Keratinocyte (primary cell): ENCODE measurements at regions not wholly inside any gene's neighbourhood (a gene's known extent, or its start where the extent isn't known, plus 50 kb on each side); places are given as distances from the start of the nearest gene placed in this dataset.

Experiments
- DNase-seq: peaks from one replicate; pipeline ENCODE4 v3.0.0-alpha.2; 2011; ENCODE audit warnings: low read depth, missing footprints, low spot score
- FAIRE-seq: peaks from 2 replicates; lab custom pipeline; 2011; peaks lifted over from hg19 to GRCh38; lab: Jason Lieb, UNC
- H2AFZ ChIP-seq: 2 replicates; pipeline ENCODE4 v1.6.0; 2012; ENCODE audit warnings: low read length, control low read depth, inconsistent platforms; ENCODE audit not compliant: control insufficient read depth
- H3K27ac ChIP-seq: 2 replicates; pipeline ENCODE4 v1.5.1; 2011; ENCODE audit warnings: low read length; ENCODE audit not compliant: control insufficient read depth, insufficient read depth
- H3K27me3 ChIP-seq: 3 replicates; pipeline ENCODE4 v1.6.0; 2011; ENCODE audit warnings: low read length; ENCODE audit not compliant: control insufficient read depth, insufficient read depth; ENCODE audit errors: extremely low read depth
- H3K36me3 ChIP-seq, 2 experiments: 2 replicates in 1 of 2; 3 replicates in 1 of 2; pipeline ENCODE4 v1.5.1; 2011; ENCODE audit warnings: low read length in 2 of 2, mild to moderate bottlenecking in 1 of 2; ENCODE audit not compliant: control insufficient read depth in 2 of 2, insufficient read depth in 2 of 2; ENCODE audit errors: extremely low read depth in 1 of 2
- H3K4me1 ChIP-seq: 3 replicates; pipeline ENCODE4 v1.5.1; 2011; ENCODE audit warnings: low read length; ENCODE audit not compliant: control insufficient read depth, insufficient read depth; ENCODE audit errors: extremely low read depth
- H3K4me2 ChIP-seq: 3 replicates; pipeline ENCODE4 v1.6.0; 2011; ENCODE audit warnings: low read depth, low read length; ENCODE audit not compliant: control insufficient read depth, insufficient read depth; ENCODE audit errors: extremely low read depth
- H3K4me3 ChIP-seq, 3 experiments: fragments of 200-600 bp in 1 of 3; sonication (generic) in 1 of 3; 2 replicates in 2 of 3; 3 replicates in 1 of 3; pipeline ENCODE4 v1.5.1; 2011 to 2016; ENCODE audit warnings: low read length in 3 of 3, mild to moderate bottlenecking in 3 of 3, control low read depth in 2 of 3, inconsistent platforms in 1 of 3, low read depth in 1 of 3, mixed read lengths in 1 of 3, mixed run types in 1 of 3, moderate library complexity in 1 of 3; ENCODE audit not compliant: control insufficient read depth in 2 of 3, insufficient read depth in 2 of 3; ENCODE audit errors: extremely low read depth in 1 of 3
- H3K79me2 ChIP-seq: 2 replicates; pipeline ENCODE4 v1.6.0; 2012; ENCODE audit warnings: low read length; ENCODE audit not compliant: control insufficient read depth, insufficient read depth
- H3K9ac ChIP-seq: 3 replicates; pipeline ENCODE4 v1.6.0; 2011; ENCODE audit warnings: low read length; ENCODE audit not compliant: control insufficient read depth, insufficient read depth; ENCODE audit errors: extremely low read depth
- H3K9me1 ChIP-seq: 3 replicates; pipeline ENCODE4 v1.6.0; 2011; ENCODE audit warnings: low read length; ENCODE audit not compliant: control insufficient read depth, insufficient read depth; ENCODE audit errors: extremely low read depth
- H3K9me3 ChIP-seq: 2 replicates; pipeline ENCODE4 v1.5.1; 2012; ENCODE audit warnings: low read depth, low read length; ENCODE audit not compliant: control insufficient read depth
- H4K20me1 ChIP-seq: 3 replicates; pipeline ENCODE4 v1.6.0; 2011; ENCODE audit warnings: low read length; ENCODE audit not compliant: control insufficient read depth, insufficient read depth; ENCODE audit errors: extremely low read depth
- EZH2 ChIP-seq: IDR thresholded peaks from one replicate; pipeline ENCODE4 v1.6.1; 2012; ENCODE audit warnings: inconsistent platforms, mild to moderate bottlenecking, low read length, moderate library complexity
- dilution Hi-C: fragments of 300-500 bp; cut with MboI; formaldehyde crosslinking; loops from one replicate; pipeline ENCODE4 v1.7.0; 2020; ENCODE audit warnings: low sequenced_read_pairs; ENCODE audit not compliant: extremely low pct_ligation_motif_present
- TF ChIP-seq, protein P1 (sequence below), 3 experiments: IDR thresholded peaks in 1 of 3; conservative IDR thresholded peaks in 1 of 3; optimal IDR thresholded peaks in 1 of 3; 2 replicates in 2 of 3; 3 replicates in 1 of 3; pipeline versions ENCODE3 to v1.5.1; 2011; ENCODE audit warnings: low read length in 3 of 3, mild to moderate bottlenecking in 3 of 3, moderate library complexity in 2 of 3, control low read depth in 1 of 3, inconsistent platforms in 1 of 3; ENCODE audit not compliant: insufficient read depth in 2 of 3; ENCODE audit errors: extremely low read depth in 1 of 3

DNA sequence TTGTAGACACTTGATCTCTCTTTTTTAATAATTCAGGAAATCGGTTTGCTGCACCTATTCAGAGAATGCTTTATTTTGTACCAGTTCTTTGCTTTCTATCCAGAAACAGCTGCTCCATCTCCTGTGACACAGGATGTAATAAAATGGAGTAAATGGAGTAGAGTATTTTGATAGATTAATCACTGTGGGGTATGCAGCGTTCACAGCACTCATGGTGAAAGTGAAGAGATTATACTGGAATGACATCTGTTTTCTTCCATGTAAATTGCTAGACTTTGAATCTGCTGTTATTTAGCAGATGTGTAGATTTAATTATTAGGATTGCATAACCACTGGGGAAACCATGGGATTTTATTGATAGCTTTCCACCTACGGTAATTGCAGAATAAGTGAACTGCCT lies 227.3 kb upstream of the ARHGAP42 start:
- H3K9me3 ChIP-seq: no peaks in the 10 kb centered on the region
- no peak overlapping the region for H3K9ac ChIP-seq
- no peak for TF ChIP-seq EZH2
- TF ChIP-seq, protein P1, sequence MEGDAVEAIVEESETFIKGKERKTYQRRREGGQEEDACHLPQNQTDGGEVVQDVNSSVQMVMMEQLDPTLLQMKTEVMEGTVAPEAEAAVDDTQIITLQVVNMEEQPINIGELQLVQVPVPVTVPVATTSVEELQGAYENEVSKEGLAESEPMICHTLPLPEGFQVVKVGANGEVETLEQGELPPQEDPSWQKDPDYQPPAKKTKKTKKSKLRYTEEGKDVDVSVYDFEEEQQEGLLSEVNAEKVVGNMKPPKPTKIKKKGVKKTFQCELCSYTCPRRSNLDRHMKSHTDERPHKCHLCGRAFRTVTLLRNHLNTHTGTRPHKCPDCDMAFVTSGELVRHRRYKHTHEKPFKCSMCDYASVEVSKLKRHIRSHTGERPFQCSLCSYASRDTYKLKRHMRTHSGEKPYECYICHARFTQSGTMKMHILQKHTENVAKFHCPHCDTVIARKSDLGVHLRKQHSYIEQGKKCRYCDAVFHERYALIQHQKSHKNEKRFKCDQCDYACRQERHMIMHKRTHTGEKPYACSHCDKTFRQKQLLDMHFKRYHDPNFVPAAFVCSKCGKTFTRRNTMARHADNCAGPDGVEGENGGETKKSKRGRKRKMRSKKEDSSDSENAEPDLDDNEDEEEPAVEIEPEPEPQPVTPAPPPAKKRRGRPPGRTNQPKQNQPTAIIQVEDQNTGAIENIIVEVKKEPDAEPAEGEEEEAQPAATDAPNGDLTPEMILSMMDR (optimal IDR thresholded peaks at IDR 0.05 in 1 of 3, IDR thresholded peaks at IDR 0.05 in 1 of 3, conservative IDR thresholded peaks at IDR 0.05 in 1 of 3; ENCODE audit: extremely low read depth in 1 of 3, insufficient read depth in 2 of 3, low read length in 3 of 3): no peak
- no peak overlapping the region for H3K4me2 ChIP-seq
- FAIRE-seq: no peak
- no peak overlapping the region for H2AFZ ChIP-seq
- H3K27me3 ChIP-seq: no peaks in the 10 kb centered on the region
- H4K20me1 ChIP-seq: no peaks in the 10 kb centered on the region
- H3K27ac ChIP-seq: no peak overlapping the region
- DNase-seq: no peak
- dilution Hi-C loops: no loop called here
- no peaks in the 10 kb centered on the region for H3K4me1 ChIP-seq
- no peaks in the 10 kb centered on the region for H3K79me2 ChIP-seq
- H3K9me1 ChIP-seq: no peaks in the 10 kb centered on the region
- H3K4me3 ChIP-seq: no peak overlapping the region
- H3K36me3 ChIP-seq: no peaks in the 10 kb centered on the region

DNA sequence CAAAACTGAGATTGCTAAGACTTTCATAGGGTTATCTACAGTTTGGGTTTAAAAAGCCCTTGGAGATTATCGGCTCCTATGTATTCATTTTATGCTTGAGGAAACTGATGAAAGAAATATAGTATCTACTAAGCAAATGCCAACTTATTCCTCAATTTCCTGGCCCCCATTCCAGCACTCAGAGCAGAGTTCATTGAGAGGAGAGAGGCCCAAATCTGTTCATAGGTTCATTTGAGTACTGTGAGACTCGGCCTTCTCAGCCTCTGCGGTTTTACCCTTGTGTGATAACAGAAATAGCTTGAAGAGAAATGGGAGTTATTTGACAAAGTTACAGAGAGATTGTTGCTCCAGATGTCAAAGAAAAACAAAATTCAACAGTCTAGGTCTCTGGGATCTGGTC lies 226.7 kb upstream of the ARHGAP42 start:
- Histone ChIP-seq H3K9ac (no peak overlapping the region), H3K27ac (no peak overlapping the region), H3K9me1 (no peaks in the 10 kb centered on the region), H3K27me3 (no peaks in the 10 kb centered on the region), H3K4me3 (no peak overlapping the region), H4K20me1 (no peaks in the 10 kb centered on the region), H2AFZ (no peak overlapping the region), H3K9me3 (no peaks in the 10 kb centered on the region), H3K4me2 (no peak overlapping the region), H3K79me2 (no peaks in the 10 kb centered on the region), H3K4me1 (no peaks in the 10 kb centered on the region), H3K36me3 (no peaks in the 10 kb centered on the region)
- dilution Hi-C loops: no loop called here
- FAIRE-seq (no peak), DNase-seq (no peak)
- TF ChIP-seq EZH2: no peak
- TF ChIP-seq, protein P1 (optimal IDR thresholded peaks at IDR 0.05 in 1 of 3, IDR thresholded peaks at IDR 0.05 in 1 of 3, conservative IDR thresholded peaks at IDR 0.05 in 1 of 3; ENCODE audit: extremely low read depth in 1 of 3, insufficient read depth in 2 of 3, low read length in 3 of 3): no peak
